ENCODE measurements at regions not wholly inside any gene's neighbourhood (a gene's known extent, or its start where the extent isn't known, plus 50 kb on each side); places are given as distances from the start of the nearest gene placed in this dataset.

DNA sequence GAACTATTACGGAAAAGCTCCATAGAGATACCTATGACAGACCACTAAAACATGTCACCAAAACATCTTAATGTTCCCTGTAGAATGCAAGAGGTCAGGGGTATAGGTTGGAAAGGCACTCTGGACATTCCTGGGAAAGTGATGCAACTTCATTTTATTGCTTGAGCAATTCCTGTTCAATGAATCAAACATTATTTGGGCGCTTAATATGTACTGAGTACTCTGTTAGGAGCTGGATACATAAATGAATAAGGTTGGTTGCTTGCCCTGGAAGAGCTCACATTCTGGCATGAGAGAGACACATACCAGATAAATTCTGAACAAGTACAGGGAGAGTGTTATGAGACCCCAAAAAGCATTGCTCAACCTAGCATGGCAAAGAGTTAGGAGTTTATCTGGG is 408.9 kb upstream of the DMAC1 start:
- no peaks in the 10 kb centered on the region for H3K36me3 Mint-ChIP-seq (ENCODE audit: low read depth)
- TF ChIP-seq, protein P1, sequence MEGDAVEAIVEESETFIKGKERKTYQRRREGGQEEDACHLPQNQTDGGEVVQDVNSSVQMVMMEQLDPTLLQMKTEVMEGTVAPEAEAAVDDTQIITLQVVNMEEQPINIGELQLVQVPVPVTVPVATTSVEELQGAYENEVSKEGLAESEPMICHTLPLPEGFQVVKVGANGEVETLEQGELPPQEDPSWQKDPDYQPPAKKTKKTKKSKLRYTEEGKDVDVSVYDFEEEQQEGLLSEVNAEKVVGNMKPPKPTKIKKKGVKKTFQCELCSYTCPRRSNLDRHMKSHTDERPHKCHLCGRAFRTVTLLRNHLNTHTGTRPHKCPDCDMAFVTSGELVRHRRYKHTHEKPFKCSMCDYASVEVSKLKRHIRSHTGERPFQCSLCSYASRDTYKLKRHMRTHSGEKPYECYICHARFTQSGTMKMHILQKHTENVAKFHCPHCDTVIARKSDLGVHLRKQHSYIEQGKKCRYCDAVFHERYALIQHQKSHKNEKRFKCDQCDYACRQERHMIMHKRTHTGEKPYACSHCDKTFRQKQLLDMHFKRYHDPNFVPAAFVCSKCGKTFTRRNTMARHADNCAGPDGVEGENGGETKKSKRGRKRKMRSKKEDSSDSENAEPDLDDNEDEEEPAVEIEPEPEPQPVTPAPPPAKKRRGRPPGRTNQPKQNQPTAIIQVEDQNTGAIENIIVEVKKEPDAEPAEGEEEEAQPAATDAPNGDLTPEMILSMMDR (IDR thresholded peaks at IDR 0.05; ENCODE audit: unreplicated experiment in 3 of 3): no peak
- H3K4me1 Mint-ChIP-seq: no peaks in the 10 kb centered on the region
- no peak overlapping the region for H3K4me3 Mint-ChIP-seq
- no peaks in the 10 kb centered on the region for H3K27me3 Mint-ChIP-seq (ENCODE audit: low read depth)
- H3K27ac Mint-ChIP-seq: no peak overlapping the region
- peaks cover 6% of the 10 kb centered on the region for H3K9me3 Mint-ChIP-seq

DNA sequence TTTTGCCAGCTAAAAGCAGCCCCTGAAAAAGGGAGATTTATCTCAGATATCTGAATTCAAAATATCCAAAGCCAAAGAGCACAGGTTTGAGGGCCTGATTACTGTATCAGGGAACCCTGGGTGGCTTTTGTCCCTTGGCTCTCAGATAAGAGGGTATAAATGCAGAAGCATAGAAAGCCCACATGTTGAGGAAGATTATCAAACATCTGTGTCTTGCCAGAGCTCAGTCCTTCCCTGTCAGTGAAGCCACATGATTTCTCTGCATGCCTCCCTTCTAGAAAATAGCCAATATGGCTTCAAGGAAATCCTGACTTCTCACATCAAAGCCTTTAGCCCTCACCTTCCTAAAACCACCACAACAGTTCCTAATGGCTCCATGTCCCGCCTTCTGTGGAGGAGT is 408.0 kb upstream of the DMAC1 start:
- Mint-ChIP-seq H3K9me3 (peaks cover 6% of the 10 kb centered on the region), H3K36me3 (ENCODE audit: low read depth) (no peaks in the 10 kb centered on the region), H3K27ac (no peak overlapping the region), H3K4me1 (no peaks in the 10 kb centered on the region), H3K4me3 (no peak overlapping the region), H3K27me3 (ENCODE audit: low read depth) (no peaks in the 10 kb centered on the region)
- TF ChIP-seq, protein P1 (IDR thresholded peaks at IDR 0.05; ENCODE audit: unreplicated experiment in 3 of 3): no peak

DNA sequence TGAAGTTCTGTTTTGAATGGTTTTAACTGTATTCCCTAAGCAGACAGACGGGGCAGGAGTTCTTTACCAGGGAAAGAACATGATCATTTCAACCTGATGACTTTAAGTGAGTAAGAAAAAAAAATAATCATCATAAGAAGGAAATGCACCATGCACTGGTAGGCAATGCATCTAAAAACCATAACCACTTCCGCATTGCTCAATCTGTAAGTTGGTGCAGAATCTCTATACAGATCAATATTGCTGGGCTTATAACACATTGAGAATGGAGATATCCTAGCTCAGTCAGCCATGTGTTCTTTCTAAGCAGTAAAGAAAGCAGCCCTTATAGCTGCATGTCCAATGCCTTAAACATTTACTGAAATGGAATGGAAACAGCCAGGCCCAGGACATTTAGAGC is 407.1 kb upstream of the DMAC1 start:
- Mint-ChIP-seq H3K4me3 (no peak overlapping the region), H3K27me3 (ENCODE audit: low read depth) (no peaks in the 10 kb centered on the region), H3K27ac (no peak overlapping the region), H3K36me3 (ENCODE audit: low read depth) (no peaks in the 10 kb centered on the region), H3K9me3 (peaks cover 13% of the 10 kb centered on the region), H3K4me1 (no peaks in the 10 kb centered on the region)
- TF ChIP-seq, protein P1 (IDR thresholded peaks at IDR 0.05; ENCODE audit: unreplicated experiment in 3 of 3): no peak

DNA sequence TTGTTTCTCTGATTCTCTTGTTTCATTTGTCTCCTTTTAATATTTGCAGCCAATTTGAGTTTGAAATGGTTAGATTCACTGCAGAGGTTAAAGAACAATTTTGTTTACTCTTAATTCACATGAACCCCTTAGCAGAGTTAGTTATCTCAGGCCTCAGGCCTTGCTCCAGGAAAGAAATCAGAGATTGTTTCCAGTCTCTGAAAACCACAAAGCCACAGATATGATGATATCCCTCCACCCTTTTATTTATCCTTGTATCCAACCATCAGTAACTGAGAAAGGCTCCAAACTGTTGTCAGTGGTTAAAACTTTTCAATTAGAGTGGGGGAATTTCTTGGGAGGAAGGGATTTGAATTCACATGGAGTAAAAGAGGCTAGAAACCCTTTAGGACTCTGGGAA is 406.0 kb upstream of the DMAC1 start:
- peaks cover 15% of the 10 kb centered on the region for H3K9me3 Mint-ChIP-seq
- no peak overlapping the region for H3K4me3 Mint-ChIP-seq
- H3K27ac Mint-ChIP-seq: no peak overlapping the region
- no peaks in the 10 kb centered on the region for H3K4me1 Mint-ChIP-seq
- no peaks in the 10 kb centered on the region for H3K27me3 Mint-ChIP-seq (ENCODE audit: low read depth)
- TF ChIP-seq, protein P1 (IDR thresholded peaks at IDR 0.05; ENCODE audit: unreplicated experiment in 3 of 3): no peak
- no peaks in the 10 kb centered on the region for H3K36me3 Mint-ChIP-seq (ENCODE audit: low read depth)

DNA sequence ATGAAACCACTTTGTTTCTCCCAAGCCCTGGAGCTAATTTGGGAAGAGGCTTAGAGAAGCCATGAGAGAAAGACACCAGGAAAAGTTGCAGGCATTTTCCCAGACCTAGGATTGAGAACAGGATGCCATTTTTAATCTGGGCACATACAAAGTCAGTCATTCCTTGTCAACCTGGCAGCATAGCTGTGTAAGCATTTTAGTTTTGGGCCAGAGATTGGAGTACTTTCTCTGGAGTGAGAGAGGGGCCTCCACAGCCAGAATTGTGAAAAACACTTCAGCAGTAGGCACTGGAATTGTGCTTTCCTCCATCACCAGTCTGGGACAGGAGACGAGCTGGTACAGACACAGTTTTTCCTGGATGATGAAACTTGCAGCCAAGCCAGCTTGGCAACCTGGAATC is 390.3 kb upstream of the DMAC1 start:
- no peaks in the 10 kb centered on the region for H3K4me1 Mint-ChIP-seq
- peaks cover 32% of the 10 kb centered on the region for H3K9me3 Mint-ChIP-seq
- H3K4me3 Mint-ChIP-seq: no peak overlapping the region
- H3K36me3 Mint-ChIP-seq (ENCODE audit: low read depth): peaks cover 9% of the 10 kb centered on the region
- no peak overlapping the region for H3K27ac Mint-ChIP-seq
- TF ChIP-seq, protein P1 (IDR thresholded peaks at IDR 0.05; ENCODE audit: unreplicated experiment in 3 of 3): no peak
- H3K27me3 Mint-ChIP-seq (ENCODE audit: low read depth): no peaks in the 10 kb centered on the region

DNA sequence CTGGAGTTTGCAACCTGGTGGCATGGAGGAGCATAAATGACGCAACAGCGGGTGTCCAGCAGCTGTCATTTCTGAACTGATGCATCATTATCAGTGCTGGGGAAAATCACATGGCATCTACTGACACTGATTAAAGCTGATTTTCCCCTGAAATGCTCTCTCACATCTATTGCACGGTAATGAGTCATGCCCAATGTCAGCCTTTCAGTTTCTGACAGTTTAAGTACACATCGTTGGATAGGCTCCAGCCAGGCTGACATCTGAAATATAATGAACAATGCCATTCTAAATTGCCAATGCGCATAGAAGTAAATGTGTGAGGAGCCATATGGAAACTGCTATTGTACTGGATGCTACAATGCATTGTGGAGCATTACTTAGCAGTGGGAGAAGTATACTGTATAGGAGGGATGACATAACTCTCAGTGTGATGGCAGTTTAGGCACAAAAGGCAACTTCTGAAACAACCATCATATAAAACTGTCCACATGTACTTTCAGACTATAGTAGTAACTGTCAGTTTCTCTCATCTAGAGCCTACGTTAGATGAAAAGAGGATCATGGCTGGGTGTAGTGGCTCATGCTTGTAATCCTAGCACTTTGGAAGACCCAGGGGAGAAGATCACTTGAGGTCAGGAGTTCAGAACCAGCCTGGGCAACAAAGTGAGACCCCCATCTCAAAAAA is 389.3 kb upstream of the DMAC1 start:
- Mint-ChIP-seq H3K4me1 (no peaks in the 10 kb centered on the region), H3K27me3 (ENCODE audit: low read depth) (no peaks in the 10 kb centered on the region), H3K9me3 (peaks cover 28% of the 10 kb centered on the region), H3K27ac (no peak overlapping the region), H3K36me3 (ENCODE audit: low read depth) (peaks cover 9% of the 10 kb centered on the region), H3K4me3 (no peak overlapping the region)
- TF ChIP-seq, protein P1 (IDR thresholded peaks at IDR 0.05; ENCODE audit: unreplicated experiment in 3 of 3): no peak
